GM11168 (cell line): ENCODE measurements at regions not wholly inside any gene's neighbourhood (a gene's known extent, or its start where the extent isn't known, plus 50 kb on each side); places are given as distances from the start of the nearest gene placed in this dataset.
"Not testable (repeated sequence)": the region's sequence is repeated elsewhere in the genome, so short reads cannot be mapped to it uniquely, and the experiment has no call there.

Source experiments
- in situ Hi-C: fragments of 300-500 bp; cut with MboI; formaldehyde crosslinking; loops from one replicate; pipeline ENCODE4 v1.12.0; 2022; ENCODE audit warnings: low sequenced_read_pairs; ENCODE audit not compliant: unreplicated experiment

- in situ Hi-C loops: no loop called here
Observed at GRCh38 chr4:184282895-184283654, 65.4 kb upstream of the ENPP6 start.

- in situ Hi-C loops: no loop called here
Observed at GRCh38 chr4:184282251-184282713, 64.6 kb upstream of the ENPP6 start.

GRCh38 chr4:184281231-184282139 is 63.8 kb upstream of the ENPP6 start:
- in situ Hi-C loops: no loop called here

GRCh38 chr4:184280591-184281071 is 63.0 kb upstream of the ENPP6 start:
- in situ Hi-C loops: no loop called here

- in situ Hi-C loops: no loop called here
Observed at GRCh38 chr4:184280137-184280536, 62.5 kb upstream of the ENPP6 start.

GRCh38 chr4:184279496-184280061 is 61.9 kb upstream of the ENPP6 start:
- in situ Hi-C loops: no loop called here

DNA sequence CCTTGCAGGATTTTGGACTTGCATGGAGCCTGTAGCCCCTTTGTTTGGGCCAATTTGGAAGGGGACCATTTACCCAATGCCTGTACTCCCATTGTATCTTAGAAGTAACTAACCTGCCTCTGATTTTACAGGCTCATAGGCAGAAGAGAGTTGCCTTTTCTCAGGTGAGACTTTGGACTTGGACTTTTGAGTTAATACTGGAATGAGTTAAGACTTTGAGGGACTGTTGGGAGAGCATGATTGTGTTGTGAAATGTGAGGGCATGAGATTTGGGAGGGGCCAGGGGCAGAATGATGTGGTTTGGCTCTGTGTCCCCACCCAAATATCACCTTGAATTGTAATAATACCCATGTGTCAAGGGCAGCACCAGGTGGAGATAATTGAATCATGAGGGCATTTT is 60.1 kb upstream of the ENPP6 start:
- in situ Hi-C loops: not testable (repeated sequence)

- in situ Hi-C loops: not testable (repeated sequence)
Observed at GRCh38 chr4:184277010-184277409, 59.3 kb upstream of the ENPP6 start.

DNA sequence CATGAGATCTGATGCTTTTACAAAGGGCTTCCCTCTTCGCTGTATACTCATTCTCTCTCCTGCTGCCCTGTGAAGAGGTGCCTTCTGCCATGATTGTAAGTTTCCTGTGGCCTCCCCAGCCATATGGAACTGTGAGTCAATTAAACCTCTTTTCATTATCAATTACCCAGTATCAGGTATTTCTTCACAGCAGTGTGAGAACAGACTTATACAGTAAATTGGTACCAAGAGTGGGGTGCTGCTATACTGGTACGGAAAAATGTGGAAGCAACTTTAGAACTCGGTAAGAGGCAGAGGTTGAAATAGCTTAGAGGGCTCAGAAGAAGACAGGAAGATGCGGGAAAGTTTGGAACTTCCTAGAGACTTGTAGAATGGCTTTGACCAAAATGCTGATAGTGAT is 58.7 kb upstream of the ENPP6 start:
- in situ Hi-C loops: not testable (repeated sequence)

- in situ Hi-C loops: no loop called here
Observed at GRCh38 chr4:184275766-184276165, 58.1 kb upstream of the ENPP6 start.

DNA sequence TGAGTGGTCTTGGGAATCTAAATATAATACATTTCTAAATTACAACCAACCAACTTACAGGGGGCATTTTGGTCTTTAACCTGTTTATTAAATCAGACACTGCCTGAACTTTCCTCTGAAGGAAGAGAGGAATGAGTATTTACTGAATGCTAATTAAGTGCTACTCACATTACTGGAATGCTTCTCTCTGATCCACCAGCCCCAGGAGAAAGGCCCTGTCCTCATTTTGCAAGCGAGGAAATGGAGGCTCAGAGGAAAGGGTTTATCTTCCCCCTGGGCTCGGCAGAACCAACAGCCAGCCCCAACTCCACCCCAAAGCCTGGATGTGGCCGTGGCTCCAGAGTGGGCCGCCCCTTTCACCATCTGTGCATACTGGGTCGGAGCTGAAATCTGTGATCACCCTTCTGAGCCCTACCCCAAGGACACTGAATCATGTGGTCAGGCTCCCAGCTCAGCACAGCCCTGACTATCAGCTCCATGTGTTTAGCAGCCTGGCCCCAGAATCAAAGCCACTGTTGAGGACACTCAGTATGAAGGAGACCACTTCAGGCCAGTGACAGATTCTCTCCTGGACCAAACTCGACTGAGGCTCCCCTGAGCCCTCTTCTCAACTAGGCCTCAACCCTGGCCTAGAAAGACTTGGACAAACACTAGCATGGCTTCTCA is 56.7 kb upstream of the ENPP6 start:
- in situ Hi-C loops: no loop called here

DNA sequence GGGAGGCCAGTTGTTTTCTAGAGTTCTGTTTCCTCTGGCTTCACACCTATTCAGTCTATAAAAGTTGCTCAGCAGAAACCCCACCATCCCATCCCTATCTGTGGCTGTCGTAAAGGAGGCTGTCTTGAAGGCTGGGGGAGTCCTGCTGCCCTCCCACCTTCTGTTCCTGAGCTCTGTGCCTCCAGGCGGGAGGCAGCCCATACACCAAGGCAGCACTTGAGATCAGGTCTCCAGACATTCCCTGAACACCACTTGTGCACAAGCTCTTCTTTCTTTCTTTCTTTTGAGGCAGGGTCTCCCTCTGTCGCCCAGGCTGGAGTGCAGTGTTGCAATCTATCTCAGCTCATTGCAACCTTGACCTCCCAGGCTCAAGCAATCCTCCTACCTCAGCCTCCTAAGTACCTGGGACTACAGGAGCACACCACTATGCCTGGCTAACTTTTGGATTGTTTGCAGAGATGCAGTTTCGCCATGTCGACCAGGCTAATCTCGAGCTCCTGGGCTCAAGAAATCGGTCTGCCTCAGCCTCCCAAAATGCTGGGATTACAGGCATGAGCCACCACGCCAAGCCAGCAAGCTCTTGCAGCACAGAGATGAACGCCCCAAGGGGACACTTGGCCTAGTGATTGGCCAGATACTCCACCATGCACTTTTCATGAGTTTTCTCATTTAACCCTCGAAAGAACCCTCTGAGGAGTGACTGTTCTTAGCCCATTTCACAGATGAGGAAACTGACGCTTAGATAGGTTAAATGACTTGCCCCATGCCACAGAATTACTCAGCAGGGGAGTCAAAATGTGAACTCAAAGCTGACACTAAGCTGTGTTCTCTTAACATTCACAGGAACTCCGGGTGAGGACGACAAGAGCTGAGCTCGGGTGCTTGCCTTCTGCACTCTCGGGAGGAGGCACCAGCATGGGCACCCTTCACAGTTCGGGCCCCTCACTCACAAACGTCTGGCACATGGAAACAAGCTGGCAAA is 55.8 kb upstream of the ENPP6 start:
- in situ Hi-C loops: no loop called here

DNA sequence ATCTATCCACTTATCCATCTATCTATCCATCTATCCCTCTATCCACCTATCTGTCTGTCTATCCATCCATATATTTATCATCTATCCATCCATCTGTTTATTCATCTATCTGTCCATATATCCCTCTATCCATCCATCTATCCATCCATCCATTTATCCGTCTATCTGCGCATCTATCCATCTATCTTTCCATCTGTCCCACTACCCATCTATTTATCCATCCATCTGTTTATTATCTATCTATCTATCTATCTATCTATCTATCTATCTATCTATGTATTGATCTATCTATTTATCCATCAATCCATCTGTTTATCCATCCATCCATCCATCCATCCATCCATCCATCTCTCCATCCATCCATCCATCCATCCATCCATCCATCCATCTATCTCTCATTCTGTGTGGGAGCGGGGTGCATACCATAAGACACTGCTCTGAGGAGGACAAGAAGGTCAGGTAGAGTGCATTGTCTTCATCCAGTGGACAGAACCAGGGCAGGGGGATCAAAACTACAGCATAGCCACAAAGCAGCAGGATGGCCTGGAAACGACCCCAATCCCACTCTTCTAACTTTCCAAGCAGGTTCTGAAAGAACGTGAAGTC is 53.2 kb upstream of the ENPP6 start:
- in situ Hi-C loops: no loop called here

DNA sequence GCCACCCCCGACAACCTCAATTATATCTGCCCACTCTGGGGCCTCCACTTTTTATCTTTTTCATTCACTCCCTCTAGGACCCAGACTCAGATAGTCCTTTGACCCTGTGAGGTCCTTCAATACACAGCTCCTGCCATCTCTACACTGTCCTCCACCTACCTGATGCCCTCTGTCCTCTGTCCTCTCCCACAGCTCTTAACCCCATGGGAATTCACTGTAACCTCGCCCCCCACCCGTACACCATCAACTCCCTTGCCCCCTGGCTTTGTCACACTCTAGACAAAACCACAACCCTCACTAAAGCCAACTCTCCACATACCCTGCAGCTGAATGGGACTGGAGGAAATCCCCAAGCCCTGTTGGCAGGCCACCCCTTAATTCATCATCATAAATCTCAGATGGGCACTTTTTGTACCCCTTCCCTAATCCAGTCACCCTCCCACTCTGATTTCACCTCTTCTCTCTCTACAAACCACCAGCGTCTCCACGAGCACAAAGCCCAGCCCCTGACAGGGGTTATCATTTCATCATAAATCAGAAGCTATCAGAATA is 52.3 kb upstream of the ENPP6 start:
- in situ Hi-C loops: loop anchor here (10.0 kb wide), 1 partner anchor 265 kb away; no protein-coding TSS in a partner anchor

DNA sequence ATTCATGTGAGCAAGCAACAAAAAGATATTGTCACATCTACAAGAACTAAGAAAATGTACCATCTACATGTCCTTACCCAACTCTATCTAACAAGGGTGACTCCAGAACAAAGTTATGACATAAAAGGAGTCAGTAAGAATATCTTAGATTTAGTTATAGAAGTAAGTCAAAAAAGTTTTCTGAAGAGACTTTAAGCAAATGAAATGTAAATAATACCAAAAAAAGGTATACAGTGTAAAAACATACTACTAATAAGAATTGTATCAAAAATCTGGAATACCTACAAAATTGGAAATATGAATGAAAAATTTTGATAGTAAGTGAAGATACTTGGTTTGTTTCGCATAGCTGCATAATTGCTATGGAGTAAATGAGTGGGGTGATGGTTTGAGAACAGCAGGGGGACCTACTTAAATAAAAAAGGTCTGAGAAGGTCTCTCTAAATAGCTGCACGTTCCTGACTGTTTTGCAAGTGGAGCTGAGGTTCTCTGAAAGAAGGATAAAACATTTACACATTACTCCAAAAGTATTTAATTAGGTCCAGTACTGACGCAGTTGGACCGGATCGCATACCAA is 51.0 kb upstream of the ENPP6 start:
- in situ Hi-C loops: loop anchor here (10.0 kb wide), 1 partner anchor 266 kb away; no protein-coding TSS in a partner anchor

DNA sequence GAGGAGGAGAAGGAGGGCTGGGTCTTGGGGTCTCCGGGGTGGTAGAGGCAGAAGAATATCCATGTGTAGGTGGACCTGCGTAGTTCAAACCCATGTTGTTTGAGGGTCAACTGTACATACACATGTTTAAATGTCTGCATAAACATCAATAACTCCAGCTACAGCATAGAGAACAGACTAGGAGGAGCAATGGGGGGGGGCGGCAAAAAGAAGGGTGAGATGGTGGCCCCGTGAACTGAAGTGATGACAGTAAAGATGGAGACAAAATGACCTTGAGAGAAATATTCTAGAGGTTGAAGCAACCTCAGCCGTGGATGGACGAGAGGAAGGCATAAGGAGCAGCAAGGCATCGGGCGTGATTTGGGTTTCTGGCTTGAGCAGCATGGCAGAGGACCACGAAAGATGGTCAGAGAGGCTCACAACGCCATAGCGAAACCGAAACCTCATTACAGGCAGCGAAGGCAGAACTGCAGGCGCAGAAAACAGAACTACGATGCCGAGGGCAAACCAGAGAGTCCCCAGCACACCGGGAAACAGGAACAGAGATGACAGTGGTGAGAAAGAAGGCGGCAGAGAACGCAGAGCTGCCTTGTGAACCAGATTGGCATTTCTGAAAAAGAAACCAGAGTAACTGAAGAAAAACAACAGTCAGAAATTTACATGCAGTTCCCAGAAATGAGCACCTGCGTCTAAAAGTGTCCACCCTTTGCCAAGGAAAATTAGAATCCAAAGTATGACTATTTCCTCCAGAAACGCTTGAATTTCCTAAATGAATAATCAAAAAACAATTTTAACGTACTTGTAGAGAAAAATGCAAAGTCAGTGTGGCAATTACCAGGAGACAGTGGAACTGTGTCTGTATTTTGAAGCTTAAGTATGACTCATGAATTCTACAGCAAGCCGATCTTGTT is 50.3 kb upstream of the ENPP6 start:
- in situ Hi-C loops: loop anchor here (10.0 kb wide), 1 partner anchor 267 kb away; no protein-coding TSS in a partner anchor
